ENCODE measurements at regions not wholly inside any gene's neighbourhood (a gene's known extent, or its start where the extent isn't known, plus 50 kb on each side); places are given as distances from the start of the nearest gene placed in this dataset.

- Histone ChIP-seq H3K27me3 (ENCODE audit: control insufficient read depth in 3 of 3, insufficient read depth in 3 of 3, low read length in 2 of 3) (no peaks in the 10 kb centered on the region), H3K9ac (ENCODE audit: insufficient read depth in 1 of 2, low read length in 2 of 2) (no peak overlapping the region), H3K4me1 (ENCODE audit: control insufficient read depth in 5 of 5, insufficient read depth in 5 of 5, low read length in 5 of 5) (peaks cover 0 to 5% (median 0%) of the 10 kb centered on the region in 5 donors), H3K4me3 (no peak overlapping the region), H3K27ac (ENCODE audit: low read depth in 1 of 2, low read length in 1 of 2) (no peak overlapping the region), H3K9me3 (ENCODE audit: control insufficient read depth in 4 of 4, insufficient read depth in 3 of 4, low read length in 3 of 4) (peaks cover 0 to 3% (median 0%) of the 10 kb centered on the region in 4 donors), H3K36me3 (ENCODE audit: control insufficient read depth in 4 of 4, insufficient read depth in 4 of 4, low read length in 4 of 4) (no peaks in the 10 kb centered on the region)
- 77 to 91% methylated on average over 1 of the region's 1 CpG for WGBS, 2 donors
- TF ChIP-seq CTCF (IDR thresholded peaks at IDR 0.05; ENCODE audit: control extremely low read depth, extremely low read depth): no peak
- DNase-seq: no peak
- no peak for ATAC-seq (ENCODE audit: insufficient read depth, low FRiP score)
Observed at GRCh38 chr9:105854026-105854782, 159.9 kb downstream of the TMEM38B start.

- 81 to 88% methylated on average over 3 of the region's 3 CpGs for WGBS, 2 donors
- peak in 2 of 3 donors; percentile 4 to 14 for DNase-seq
- TF ChIP-seq CTCF (IDR thresholded peaks at IDR 0.05; ENCODE audit: control extremely low read depth, extremely low read depth): no peak
Observed at GRCh38 chr9:105854783-105855724, 160.7 kb downstream of the TMEM38B start.

GRCh38 chr9:105855987-105856386, 161.6 kb downstream of the TMEM38B start:
- ATAC-seq (ENCODE audit: insufficient read depth, low FRiP score) (no peak), DNase-seq (peak in 2 of 3 donors; percentile 18 to 27)
- 84 to 92% methylated on average over 3 of the region's 3 CpGs for WGBS, 2 donors
- Histone ChIP-seq H3K4me3 (no peak overlapping the region), H3K9me3 (ENCODE audit: control insufficient read depth in 4 of 4, insufficient read depth in 3 of 4, low read length in 3 of 4) (no peaks in the 10 kb centered on the region), H3K27me3 (ENCODE audit: control insufficient read depth in 3 of 3, insufficient read depth in 3 of 3, low read length in 2 of 3) (no peaks in the 10 kb centered on the region), H3K9ac (ENCODE audit: insufficient read depth in 1 of 2, low read length in 2 of 2) (no peak overlapping the region), H3K27ac (ENCODE audit: low read depth in 1 of 2, low read length in 1 of 2) (no peak overlapping the region), H3K4me1 (ENCODE audit: control insufficient read depth in 5 of 5, insufficient read depth in 5 of 5, low read length in 5 of 5) (peaks cover 0 to 5% (median 0%) of the 10 kb centered on the region in 5 donors), H3K36me3 (ENCODE audit: control insufficient read depth in 4 of 4, insufficient read depth in 4 of 4, low read length in 4 of 4) (no peaks in the 10 kb centered on the region)
- TF ChIP-seq CTCF (IDR thresholded peaks at IDR 0.05; ENCODE audit: control extremely low read depth, extremely low read depth): no peak

More at GRCh38 chr9:105854783-105855724, 160.7 kb downstream of the TMEM38B start:
- ATAC-seq (ENCODE audit: insufficient read depth, low FRiP score): no peak
- Histone ChIP-seq H3K27me3 (ENCODE audit: control insufficient read depth in 3 of 3, insufficient read depth in 3 of 3, low read length in 2 of 3) (no peaks in the 10 kb centered on the region), H3K9ac (ENCODE audit: insufficient read depth in 1 of 2, low read length in 2 of 2) (no peak overlapping the region), H3K4me1 (ENCODE audit: control insufficient read depth in 5 of 5, insufficient read depth in 5 of 5, low read length in 5 of 5) (peaks cover 0 to 5% (median 0%) of the 10 kb centered on the region in 5 donors), H3K4me3 (no peak overlapping the region), H3K36me3 (ENCODE audit: control insufficient read depth in 4 of 4, insufficient read depth in 4 of 4, low read length in 4 of 4) (no peaks in the 10 kb centered on the region), H3K27ac (ENCODE audit: low read depth in 1 of 2, low read length in 1 of 2) (no peak overlapping the region), H3K9me3 (ENCODE audit: control insufficient read depth in 4 of 4, insufficient read depth in 3 of 4, low read length in 3 of 4) (peaks cover 0 to 3% (median 0%) of the 10 kb centered on the region in 4 donors)
